ENCODE measurements at regions not wholly inside any gene's neighbourhood (a gene's known extent, or its start where the extent isn't known, plus 50 kb on each side); places are given as distances from the start of the nearest gene placed in this dataset.
A peak's percentile ranks its signal among the peaks of the same experiment; 100 is the strongest.

DNA sequence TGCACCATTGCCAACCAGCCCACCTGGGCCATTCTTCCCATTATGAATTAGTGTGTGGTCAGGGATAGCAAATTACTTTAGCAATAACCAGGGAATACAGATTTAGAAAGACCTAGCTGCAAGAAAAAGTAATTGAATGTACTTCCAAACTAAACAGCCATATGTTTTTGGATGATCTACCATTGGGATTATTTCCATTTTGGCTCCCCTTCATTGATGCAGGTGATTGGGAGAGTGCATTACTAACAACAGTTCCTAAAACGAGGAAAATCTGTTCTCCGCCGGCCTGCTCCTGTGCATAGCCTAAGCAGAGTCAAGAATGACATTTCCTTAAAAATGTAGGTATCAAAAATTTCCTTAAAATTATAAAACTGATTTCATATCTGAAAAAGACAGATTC, 58.5 kb downstream of the MAIP1 start:
- DNase-seq (ENCODE audit: low read depth), result no peak

DNA sequence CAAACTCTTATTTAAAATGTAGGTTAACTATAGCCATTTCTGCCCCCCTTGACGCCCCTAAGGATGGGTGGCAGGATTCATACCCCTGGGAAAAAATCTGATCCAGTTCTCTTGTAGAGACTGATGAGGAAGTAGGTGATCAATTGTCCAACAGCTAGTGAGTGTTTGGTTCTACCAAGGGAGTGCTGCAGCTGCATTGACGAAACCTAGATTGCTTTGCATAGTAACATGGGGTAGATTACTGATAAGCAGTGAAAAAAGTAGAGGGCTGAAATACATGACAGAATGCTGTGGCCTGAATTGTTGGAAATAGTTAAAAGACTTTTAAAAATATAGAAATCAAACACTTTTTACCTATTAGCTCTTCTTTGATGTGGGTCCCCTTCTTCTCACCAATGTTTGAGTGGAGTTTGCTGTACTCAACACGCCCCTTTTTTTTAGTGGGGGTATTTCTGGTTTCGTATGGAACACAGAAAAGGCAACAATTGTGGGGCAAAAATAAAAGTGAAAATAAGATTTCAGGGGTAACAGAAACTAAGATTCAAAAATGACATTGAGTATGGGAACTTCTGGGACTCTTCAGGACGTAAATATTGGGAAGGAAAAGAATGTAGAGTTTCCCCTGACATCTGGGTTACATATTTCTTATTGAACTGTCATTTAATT, 66.2 kb downstream of the MAIP1 start:
- DNase-seq (ENCODE audit: low read depth), result no peak

DNA sequence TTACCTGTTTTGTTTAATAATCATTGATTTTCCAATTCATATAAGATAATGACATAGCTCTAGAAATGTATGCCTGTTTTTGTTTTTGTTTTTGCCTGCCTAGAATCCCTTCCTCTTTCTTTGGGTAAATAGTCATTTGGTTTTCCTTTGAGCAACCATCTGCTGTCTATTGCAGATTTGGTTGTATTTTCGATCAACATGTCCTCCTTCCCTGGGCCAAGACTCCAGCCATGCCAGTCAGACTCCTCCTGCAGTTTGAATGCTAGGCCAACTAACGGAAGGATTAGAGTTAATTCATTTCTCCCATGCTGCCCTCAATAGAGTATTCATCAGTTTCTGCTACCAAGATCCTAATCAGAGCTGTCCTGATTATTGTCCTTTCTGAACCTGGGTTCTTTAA, 67.1 kb downstream of the MAIP1 start:
- DNase-seq (ENCODE audit: low read depth), result no peak

DNA sequence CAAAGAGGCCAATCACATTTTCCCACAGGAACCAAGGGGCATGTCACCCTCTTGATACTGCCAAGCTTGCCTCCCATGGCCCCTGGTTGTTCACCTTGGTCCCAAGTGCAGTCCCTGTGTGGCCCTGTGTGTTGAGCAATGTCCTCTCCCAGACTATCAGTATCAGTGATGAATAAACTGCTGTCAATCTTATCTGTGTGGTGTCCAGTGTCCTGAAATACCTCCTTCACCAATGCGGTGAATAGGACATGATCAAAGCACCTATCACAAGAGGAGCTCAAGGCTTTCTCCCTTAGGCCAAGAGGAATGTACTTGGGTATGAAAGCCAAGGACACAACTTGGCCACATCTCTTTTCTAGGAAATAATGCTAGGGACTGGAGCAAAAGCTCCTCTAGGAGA, 68.2 kb downstream of the MAIP1 start:
- DNase-seq (ENCODE audit: low read depth), result no peak

DNA sequence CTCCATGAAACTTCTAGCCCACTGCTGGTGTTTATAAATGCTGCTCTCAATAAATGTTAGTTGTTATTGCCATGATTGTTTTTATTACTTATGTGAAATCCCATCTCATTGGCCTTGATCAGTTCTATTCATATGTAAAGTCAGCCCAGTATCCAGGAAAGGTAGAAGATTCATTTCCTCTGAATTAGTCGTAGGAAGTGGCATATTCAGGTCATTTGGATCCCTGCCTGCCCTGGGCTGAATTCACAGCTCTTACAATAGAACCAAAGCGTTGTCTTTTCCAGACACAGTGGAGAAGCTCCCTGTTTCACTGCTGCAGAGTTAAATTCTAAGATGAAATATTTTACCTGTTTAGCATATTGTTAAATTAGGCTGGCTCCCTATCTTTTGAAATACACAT, 70.3 kb downstream of the MAIP1 start:
- DNase-seq (ENCODE audit: low read depth), result no peak

DNA sequence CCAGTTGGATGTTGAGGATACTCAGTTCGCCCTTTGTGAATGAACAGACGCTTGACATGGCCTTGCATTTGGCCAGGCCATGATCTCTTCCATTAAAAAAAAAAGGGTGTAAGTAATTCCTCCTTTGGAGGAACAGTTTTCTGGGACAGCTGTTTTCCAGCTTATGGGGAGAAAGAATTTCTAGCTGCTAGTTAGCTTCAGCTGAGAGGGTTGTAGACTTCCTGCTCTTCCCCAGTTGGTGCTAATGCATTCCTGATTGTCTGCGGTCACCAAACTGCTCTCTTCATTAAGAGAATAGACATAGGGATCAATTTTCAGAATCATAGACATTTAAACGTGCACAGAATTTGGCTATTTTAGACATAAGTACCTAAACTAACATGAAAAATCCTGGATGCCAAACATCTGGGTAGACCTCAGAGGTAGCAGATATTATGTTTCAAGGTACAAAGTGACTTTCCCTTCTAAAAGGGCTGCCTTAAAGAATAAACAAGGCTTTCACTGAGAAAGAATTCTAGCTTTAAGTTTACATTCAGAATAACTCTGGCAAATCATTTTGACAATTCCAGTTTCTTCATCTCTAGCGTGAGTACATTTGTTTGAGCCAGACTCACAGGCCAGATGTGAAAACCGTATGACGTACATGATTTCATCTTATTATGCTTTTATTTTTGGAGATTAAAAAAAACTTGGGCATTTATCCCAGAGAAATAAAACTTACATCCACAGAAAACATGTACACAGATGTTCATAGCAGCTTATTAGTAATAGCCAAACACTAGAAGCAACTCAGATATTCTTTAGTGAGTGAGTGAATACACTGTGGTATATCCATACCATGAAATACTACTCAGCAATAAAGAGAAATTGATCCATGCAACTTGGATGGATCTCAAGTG, 71.2 kb downstream of the MAIP1 start:
- peak; percentile 23 for DNase-seq (ENCODE audit: low read depth)

DNA sequence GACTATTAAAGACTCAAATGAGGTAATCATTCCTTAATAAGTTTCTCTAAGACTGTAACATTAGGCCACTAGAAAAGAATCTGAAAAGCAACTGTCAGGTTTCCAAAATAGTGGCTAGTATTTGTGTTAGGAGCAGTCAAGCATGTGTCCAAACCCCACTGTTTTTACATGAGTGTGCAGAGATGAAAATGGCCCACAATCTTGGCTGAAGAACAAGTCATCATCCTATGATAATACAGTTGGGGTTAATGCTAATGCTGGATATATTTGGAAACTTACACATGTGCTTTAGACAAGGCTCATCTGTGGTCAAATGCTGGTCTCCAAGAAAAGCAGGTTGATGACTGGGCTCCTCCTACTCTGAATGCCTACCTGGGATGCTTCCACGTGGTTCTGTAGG, 73.6 kb downstream of the MAIP1 start:
- DNase-seq (ENCODE audit: low read depth), result peak; percentile 36

DNA sequence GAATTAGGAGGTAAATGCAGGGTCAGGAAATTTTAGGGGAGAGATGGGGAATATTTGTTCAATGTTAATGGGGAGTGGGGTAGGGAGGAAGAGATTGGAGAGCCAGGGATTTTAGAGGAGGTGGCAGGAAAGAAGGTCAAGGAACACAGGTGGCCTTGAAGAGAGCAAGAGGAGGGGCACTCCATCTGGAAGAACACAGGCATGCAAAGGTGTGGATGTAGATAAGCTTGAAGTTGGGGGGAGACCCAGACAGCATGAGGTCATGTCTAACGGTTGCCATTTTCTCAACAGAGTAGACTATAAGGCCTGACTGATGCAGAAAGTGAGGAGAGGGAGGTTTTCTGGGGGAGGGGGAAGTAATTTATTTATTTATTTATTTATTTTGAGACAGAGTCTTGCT, 77.5 kb downstream of the MAIP1 start:
- DNase-seq (ENCODE audit: low read depth), result no peak

DNA sequence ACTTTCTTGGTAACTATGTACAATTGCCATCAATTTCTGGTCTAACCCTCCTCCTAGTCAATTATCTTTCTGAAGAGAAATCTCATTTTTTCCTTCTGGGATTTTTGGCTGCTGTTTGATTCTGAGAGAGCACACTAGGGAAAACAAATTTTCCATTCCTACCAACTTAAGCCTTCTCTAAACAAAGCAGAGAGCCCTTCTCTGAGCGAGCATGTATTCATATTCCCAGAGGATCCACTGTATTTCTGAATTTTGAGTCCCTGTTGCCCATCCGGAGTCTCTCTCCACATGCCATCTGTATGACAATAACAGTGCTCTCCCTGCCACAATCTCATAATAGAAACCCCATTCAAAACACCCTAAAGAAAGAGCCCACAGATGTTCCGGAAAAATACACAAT, 78.5 kb downstream of the MAIP1 start:
- DNase-seq (ENCODE audit: low read depth), result peak; percentile 54

DNA sequence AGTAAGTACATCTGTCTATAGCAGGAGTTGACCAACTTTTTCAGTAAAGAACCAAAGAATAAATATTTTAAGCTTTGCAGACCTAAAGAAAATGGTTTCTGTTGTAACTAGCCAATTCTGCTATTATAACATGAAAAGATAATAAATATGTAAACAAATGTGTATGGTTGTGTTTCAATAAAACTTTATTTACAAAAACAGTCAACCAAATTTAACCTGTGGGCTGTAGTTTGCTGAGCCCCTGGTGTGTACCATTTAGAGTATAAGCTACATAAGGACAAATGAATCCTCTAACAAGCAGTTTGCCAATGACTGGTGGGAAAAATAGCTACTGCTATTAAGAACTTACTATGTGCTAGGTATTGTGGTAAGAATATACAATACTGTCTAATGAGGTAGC, 79.4 kb downstream of the MAIP1 start:
- no peak for DNase-seq (ENCODE audit: low read depth)

DNA sequence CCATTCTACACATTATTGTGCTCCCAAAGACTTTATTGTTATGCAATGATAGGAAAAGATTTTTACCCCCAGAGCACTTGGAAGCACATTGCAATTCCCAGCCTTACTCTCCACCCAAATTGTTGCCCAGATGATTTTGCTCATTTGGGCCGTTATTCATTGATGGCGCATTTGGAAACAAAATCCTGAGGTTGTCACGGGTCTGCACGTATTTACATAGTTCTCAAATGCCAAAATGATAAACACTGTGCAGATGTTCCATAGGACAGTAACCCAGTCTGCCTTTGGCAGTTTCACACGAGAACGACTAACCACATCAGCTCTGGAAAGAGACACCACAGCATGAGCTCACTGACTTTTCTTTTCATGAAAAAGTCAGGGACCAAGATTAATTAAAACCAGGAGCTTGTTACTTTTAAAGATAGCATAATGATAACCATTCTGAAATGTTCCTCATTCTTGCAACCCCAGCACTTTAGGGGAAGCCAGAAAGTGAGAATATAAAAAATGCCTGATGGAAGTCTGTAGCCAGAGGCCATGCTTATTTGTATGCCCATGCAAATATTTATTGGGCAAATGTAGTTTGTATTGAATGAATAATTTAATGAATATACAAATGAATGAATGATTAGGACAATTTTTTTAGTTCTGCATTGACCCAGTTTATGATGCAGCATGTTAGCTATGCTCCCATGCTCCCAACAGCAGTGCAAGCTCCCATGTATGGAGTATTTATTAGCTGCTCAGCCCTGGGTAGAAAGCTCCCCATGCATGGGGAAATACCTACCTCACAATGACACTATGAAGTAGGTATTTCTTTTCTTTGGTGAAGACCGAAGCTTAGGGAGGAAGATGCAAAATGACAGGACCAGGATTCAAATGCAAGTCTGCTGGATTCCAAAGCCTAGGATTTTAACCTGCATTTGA, 84.6 kb downstream of the MAIP1 start:
- DNase-seq (ENCODE audit: low read depth), result peak; percentile 49

DNA sequence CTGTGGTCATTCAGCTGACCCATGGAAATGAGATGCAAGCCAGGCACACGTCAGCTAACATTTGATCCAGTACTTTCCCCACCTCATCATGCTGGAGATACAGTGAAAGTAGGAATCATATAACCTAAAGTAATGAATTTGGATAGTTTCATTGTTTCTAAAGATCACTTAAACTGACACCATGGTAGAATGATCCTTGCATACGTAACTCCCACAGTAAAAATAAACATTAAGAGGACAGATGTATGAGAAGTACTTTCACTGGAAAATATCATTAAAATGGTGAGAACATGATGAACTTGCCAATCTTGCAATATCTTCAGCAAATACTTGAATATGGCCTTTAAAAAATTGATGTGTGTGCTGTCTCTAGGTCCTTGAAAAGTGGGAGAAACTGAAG, 85.4 kb downstream of the MAIP1 start:
- no peak for DNase-seq (ENCODE audit: low read depth)

DNA sequence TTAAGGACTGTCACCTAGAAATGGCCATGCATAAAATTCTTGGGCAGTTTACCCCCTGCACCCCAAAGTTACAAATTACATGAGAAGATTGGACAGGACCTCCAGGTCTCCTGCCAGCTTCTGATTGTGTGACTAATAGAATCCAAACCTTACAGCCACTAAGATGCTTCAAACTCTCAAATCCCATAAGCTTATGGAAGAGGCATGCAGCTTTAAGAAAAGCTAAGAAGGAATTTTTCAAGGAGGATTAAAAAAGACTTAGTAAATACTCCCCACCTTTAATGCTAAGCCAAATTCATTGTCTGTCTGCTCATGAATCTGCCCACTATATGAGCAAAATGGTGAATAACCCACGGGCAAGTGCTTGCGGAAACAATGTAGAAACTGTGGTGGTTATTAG, 86.3 kb downstream of the MAIP1 start:
- DNase-seq (ENCODE audit: low read depth), result no peak

DNA sequence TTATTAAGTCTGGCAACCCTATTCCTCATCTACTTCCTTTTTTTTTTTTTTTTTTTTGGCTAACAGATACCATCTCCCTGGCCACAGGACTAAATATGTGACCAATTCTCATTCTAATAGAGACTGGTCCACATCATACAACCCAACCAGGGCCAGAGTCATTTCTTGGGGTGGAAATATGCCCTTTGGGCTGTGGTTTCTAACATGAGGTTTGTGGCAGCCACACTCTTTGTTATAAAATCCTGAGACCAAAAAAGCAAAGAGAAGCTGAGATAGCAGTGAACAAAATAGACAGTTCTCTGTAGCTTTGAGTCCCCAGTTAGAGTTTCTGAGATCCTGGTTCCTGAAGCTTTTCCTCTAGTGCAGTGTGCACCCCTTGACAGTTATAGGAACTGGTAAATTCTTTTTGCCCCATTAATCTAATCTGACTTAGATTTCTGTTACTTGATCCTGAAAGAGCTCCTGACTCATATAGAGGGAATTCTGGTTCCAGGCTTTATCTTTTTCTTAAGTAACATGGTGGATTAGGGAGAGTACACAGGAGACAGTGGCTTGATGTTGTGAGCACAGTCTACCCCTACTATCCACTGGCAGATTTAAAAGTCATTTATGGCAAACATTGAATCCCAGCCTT, 86.8 kb downstream of the MAIP1 start:
- DNase-seq (ENCODE audit: low read depth), result peak; percentile 25

DNA sequence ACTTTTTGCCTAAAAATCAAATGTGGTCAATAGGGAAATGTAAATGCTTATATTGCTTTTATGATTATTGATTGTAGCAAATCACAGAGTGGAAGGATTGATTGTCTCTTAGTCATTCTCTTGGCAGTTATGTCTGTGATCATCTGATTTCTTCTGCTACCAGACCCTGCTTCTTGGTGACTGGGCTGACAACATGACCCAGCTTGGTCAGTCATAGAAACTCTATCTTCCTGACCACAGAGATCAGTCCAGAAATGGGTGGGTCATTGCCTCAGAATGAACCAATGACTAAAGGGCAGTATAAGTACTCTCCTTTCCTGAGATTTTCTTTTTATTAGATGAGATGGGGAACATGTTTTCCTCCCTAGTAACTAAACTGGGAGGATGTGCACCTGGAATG, 87.6 kb downstream of the MAIP1 start:
- DNase-seq (ENCODE audit: low read depth), result peak; percentile 81

DNA sequence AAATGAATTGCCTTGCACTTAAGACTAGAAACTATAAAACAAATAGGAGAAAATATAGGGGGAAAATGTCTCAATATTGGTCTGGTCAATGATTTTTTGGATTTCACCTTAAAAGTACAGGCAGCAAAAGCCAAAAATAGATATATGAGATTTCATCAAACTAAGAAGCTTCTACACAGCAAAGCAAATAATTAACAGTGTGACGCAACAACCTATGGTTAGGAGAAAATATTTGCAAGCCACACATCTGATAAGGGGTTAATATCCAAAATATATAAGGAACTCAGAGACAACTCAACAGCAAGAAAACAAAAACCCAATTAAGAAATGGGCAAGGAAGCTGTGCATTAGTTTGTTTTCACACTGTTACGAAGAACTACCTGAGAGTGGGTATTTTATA, 89.1 kb downstream of the MAIP1 start:
- no peak for DNase-seq (ENCODE audit: low read depth)

DNA sequence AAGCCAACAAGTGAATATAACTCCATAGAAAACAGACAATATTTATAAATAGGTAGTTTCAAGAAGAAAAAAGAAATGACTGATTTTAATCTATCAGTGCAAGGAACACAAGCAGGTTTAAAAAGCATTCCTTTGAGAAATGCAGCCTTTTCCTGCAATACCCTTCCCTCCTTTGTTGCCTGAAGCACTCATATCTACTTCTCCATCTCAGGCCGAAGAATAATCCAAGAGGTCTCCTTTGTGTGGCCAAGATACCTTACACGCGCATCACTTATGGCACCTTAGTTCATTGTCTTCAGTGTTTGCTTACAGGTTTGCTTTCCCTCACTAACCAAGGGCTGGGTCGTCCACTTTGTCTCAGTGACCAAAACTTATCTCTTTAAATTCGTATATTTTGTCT, 93.0 kb downstream of the MAIP1 start:
- DNase-seq (ENCODE audit: low read depth), result no peak

DNA sequence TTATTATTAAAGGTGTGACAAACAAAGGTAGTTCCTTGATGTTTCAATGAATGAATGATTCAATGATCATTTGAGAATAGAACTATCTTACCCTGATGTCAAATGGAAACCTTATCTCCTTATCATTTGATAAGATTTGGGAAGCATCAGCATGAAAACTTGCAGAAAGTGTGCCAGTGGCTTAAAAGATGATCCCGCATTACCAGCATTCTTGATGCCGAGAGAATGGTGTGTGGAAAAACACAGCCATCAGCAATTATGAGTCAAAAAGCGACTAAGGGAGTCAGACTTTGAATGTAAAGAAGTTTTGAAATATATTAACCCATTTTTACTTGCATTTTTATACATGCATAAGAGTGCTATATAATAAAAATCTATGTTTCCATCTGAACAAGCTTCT, 93.7 kb downstream of the MAIP1 start:
- DNase-seq (ENCODE audit: low read depth), result no peak

DNA sequence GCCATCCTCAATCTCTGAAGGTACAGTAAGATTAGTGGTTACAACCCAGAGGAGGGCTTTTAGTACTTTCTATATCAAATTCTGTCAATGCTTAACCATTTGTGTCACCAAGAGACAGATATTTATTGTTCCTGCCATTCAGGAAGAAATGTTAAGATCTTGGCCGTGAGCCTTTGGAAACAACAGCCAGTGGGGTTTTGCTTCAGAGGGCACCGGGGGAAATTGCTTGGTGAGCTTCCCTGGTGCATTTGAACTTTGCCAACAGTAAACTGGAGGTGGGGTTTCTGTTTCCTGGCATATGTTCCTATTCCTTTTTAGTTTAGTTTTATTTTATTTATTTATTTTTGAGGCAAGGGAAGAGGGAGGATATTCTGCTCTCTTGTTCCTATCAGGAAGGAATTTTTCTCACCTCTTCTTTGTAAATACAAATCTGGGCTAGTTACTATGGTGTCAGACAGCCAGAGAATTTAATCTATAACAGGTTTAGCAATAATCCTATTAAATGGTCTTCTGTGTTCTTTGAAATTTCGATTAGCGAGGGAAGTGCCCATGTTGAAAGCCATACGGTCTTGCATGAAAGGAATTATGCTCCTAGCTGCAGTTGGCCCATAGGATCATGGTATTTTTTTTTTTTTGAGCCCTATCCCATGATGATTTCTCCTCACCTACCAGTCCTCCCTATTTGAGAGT, 95.7 kb downstream of the MAIP1 start:
- DNase-seq (ENCODE audit: low read depth), result no peak

DNA sequence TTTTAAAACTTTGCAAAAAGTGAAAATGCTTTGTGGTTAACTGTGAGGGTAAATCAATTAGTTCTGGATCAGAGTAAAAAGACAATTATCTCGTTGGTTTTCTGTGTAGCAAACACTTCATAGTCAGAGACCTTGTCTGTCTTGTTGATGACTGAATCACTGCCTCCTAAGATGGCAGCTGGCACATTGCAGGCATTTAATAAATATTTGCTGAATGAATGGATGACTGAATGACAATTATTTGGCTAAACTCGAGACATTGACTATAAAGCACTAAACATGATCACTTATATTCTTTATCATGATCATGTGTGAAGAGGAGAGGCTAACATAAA, 96.2 kb downstream of the MAIP1 start:
- DNase-seq (ENCODE audit: low read depth), result no peak

DNA sequence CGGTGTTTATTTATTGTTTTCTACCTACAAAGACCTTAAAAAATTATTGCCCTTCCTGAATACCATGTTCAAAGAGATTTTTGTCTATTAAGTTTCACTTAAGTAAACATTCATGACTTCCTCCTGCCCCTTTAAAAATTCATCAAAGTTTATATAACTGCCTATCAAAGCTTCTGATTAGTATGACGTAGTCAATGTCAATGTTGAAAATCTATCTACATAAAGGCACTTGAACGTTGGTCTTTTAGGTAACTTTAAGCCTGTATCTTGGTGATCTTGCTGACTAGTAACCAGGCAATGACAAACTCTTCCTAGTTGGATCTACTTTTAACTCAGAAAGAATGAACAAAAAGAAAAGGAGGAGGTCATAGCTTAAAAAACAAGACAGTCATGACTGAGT, 97.2 kb downstream of the MAIP1 start:
- no peak for DNase-seq (ENCODE audit: low read depth)
